Kidney (tissue), 13 donors: ENCODE measurements at regions not wholly inside any gene's neighbourhood (a gene's known extent, or its start where the extent isn't known, plus 50 kb on each side); places are given as distances from the start of the nearest gene placed in this dataset.
A peak's percentile ranks its signal among the peaks of the same experiment; 100 is the strongest.

ENCODE experiments used
- DNase-seq, 5 donors: peaks; one replicate each; pipeline ENCODE4 v3.0.0-alpha.2; 2013 to 2020
- FAIRE-seq: peaks from 2 replicates; lab custom pipeline; 2012; peaks lifted over from hg19 to GRCh38; lab: Jason Lieb, UNC
- H3K27ac ChIP-seq, 2 donors: one replicate each; pipeline ENCODE4 v1.7.0; 2013; ENCODE audit warnings: low read depth in 2 of 2, low read length in 2 of 2, inconsistent platforms in 1 of 2
- H3K27me3 ChIP-seq: one replicate; pipeline ENCODE4 v1.7.1; 2013; ENCODE audit warnings: low read length, inconsistent platforms; ENCODE audit not compliant: control insufficient read depth, insufficient read depth
- H3K36me3 ChIP-seq, 3 donors: one replicate each; pipeline versions ENCODE4 v1.7.0 to v1.7.1; 2013; ENCODE audit warnings: low read length in 3 of 3, control low read depth in 1 of 3, inconsistent platforms in 1 of 3; ENCODE audit not compliant: insufficient read depth in 3 of 3, control insufficient read depth in 2 of 3
- H3K4me1 ChIP-seq, 3 donors: one replicate each; pipeline versions ENCODE4 v1.7.0 to v1.7.1; 2013; ENCODE audit warnings: low read length in 3 of 3, inconsistent platforms in 1 of 3, low read depth in 1 of 3; ENCODE audit not compliant: control insufficient read depth in 2 of 3, insufficient read depth in 2 of 3
- H3K4me3 ChIP-seq, 3 donors: one replicate each; pipeline versions ENCODE4 v1.7.0 to v1.8.1; 2013; ENCODE audit warnings: low read length in 3 of 3, control low read depth in 1 of 3, inconsistent platforms in 1 of 3
- H3K9ac ChIP-seq, 3 donors: one replicate each; pipeline versions ENCODE4 v1.7.0 to v1.7.1; 2013; ENCODE audit warnings: low read length in 3 of 3, control low read depth in 1 of 3, inconsistent platforms in 1 of 3
- H3K9me3 ChIP-seq, 3 donors: one replicate each; pipeline versions ENCODE4 v1.7.0 to v1.7.1; 2013; ENCODE audit warnings: low read length in 3 of 3, control low read depth in 1 of 3, inconsistent platforms in 1 of 3; ENCODE audit not compliant: control insufficient read depth in 2 of 3, insufficient read depth in 1 of 3
- intact Hi-C: fragments of 100-400 bp; cut with DNase I; formaldehyde crosslinking; loops from one replicate; pipeline ENCODE4 v1.11.1; 2022
- TF ChIP-seq, protein P1 (sequence below): IDR thresholded peaks from 3 replicates; pipeline ENCODE4 v1.5.1; 2012; ENCODE audit warnings: mild to moderate bottlenecking, moderate library complexity, borderline replicate concordance; ENCODE audit not compliant: insufficient read depth; ENCODE audit errors: extremely low read depth
- donor health status: control.
- donor health status: control.
- donor health status: control.
- donor health status: control.
- donor health status: control.
- donor health status: DM: yes; HTN: yes; CAD: no.
- donor health status: Normal renal cell carcinoma (clear cell type).

DNA sequence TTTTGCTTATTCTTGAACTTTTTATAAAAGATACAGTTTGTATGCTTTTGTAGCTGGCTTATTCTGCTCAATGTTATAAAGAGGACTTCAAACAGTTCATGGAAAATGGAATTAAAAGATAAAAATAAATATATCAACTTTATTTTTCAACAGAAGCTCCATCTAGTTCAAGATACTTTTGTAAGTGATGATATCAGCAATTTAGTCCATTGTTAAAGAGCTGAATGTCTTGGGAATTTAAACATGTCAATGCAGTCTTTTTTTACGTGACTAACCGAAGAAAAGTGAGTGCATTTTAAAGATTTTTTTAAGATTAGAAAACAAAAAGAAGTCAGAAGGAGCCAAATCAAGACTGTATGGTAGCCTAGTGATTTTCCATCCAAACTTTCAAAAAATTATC lies 85.4 kb upstream of the CHST9 start:
- Histone ChIP-seq H3K27ac (no peak overlapping the region), H3K4me3 (no peak overlapping the region), H3K27me3 (no peaks in the 10 kb centered on the region), H3K9me3 (peaks cover 0 to 6% (median 0%) of the 10 kb centered on the region in 3 donors), H3K9ac (no peak overlapping the region), H3K4me1 (no peaks in the 10 kb centered on the region), H3K36me3 (no peaks in the 10 kb centered on the region)
- DNase-seq (no peak), FAIRE-seq (no peak)
- intact Hi-C loops, result no loop called here
- TF ChIP-seq, protein P1, sequence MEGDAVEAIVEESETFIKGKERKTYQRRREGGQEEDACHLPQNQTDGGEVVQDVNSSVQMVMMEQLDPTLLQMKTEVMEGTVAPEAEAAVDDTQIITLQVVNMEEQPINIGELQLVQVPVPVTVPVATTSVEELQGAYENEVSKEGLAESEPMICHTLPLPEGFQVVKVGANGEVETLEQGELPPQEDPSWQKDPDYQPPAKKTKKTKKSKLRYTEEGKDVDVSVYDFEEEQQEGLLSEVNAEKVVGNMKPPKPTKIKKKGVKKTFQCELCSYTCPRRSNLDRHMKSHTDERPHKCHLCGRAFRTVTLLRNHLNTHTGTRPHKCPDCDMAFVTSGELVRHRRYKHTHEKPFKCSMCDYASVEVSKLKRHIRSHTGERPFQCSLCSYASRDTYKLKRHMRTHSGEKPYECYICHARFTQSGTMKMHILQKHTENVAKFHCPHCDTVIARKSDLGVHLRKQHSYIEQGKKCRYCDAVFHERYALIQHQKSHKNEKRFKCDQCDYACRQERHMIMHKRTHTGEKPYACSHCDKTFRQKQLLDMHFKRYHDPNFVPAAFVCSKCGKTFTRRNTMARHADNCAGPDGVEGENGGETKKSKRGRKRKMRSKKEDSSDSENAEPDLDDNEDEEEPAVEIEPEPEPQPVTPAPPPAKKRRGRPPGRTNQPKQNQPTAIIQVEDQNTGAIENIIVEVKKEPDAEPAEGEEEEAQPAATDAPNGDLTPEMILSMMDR, result no peak

DNA sequence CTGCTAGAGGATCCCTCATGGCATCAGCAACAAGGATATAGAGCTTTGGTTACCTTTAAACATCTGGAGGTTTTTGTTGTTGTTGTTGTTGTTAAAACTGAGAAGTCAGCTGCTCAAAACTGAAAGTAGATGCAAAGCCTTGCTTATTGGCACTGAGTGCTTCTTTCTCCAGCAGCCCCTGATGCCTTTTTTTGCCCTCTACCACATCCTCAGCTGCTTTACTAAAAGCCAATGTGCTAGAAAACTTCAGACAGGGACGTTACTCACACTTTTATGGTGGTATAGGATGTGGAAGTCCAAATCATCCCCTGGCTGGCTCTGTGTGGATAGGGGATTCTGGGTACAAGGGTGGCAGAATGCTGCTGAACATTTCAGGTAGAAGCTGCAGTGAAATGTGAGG lies 78.3 kb upstream of the CHST9 start:
- DNase-seq (no peak), FAIRE-seq (no peak)
- H3K9ac ChIP-seq, result no peak overlapping the region
- no peaks in the 10 kb centered on the region for H3K4me1 ChIP-seq
- intact Hi-C loops, result no loop called here
- H3K27me3 ChIP-seq, result no peaks in the 10 kb centered on the region
- TF ChIP-seq, protein P1, result no peak
- H3K9me3 ChIP-seq, result no peaks in the 10 kb centered on the region
- no peaks in the 10 kb centered on the region for H3K36me3 ChIP-seq
- no peak overlapping the region for H3K4me3 ChIP-seq
- no peak overlapping the region for H3K27ac ChIP-seq

DNA sequence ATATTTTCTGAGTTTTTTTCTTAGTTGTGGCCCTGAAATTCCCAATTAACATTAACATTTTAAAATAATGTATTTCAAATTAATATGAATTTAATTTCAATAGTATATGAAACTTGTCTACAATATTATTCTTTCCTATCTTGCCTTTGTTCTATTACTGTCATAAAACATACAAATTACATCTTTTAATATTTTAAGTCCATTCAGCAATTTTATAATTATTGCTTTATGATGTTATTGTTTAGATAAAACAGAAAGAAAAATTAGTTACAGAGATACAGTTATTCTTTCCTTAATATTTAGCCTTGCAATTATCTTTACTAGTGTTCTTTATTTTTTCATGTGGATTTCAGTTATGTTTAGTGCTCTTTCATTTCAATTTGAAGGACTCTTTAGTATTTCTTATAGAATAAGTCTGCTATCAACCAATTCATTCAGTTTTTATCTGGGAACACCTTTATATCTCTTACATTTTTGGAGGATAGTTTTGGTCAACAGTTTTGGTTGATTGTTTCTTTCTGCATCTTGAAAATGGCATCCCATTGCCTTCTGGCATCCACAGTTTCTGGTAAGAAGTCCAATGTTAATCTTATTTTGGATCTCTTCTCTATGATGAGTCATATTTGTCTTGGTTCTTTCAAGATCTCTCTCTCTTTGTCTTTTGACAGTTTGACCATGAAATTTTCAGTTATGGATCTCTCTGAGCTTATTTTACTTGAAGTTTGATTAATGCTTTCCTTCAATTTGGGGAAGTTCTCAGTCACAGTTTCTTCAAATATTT lies 76.9 kb upstream of the CHST9 start:
- Histone ChIP-seq H3K27me3 (no peaks in the 10 kb centered on the region), H3K36me3 (no peaks in the 10 kb centered on the region), H3K4me3 (no peak overlapping the region), H3K27ac (no peak overlapping the region), H3K4me1 (no peaks in the 10 kb centered on the region), H3K9ac (no peak overlapping the region), H3K9me3 (no peaks in the 10 kb centered on the region)
- FAIRE-seq (peak; percentile 63), DNase-seq (no peak)
- TF ChIP-seq, protein P1, result no peak
- intact Hi-C loops, result no loop called here
